Kidney epithelial cell (primary cell): ENCODE measurements at regions not wholly inside any gene's neighbourhood (a gene's known extent, or its start where the extent isn't known, plus 50 kb on each side); places are given as distances from the start of the nearest gene placed in this dataset.

ENCODE experiments used
- DNase-seq: peaks from one replicate; pipeline ENCODE4 v3.0.0-alpha.2; 2010; ENCODE audit warnings: low read depth
- H3K27me3 ChIP-seq: 2 replicates; pipeline ENCODE4 v1.6.0; 2011; ENCODE audit warnings: low read length; ENCODE audit not compliant: control insufficient read depth, insufficient read depth
- H3K36me3 ChIP-seq: 2 replicates; pipeline ENCODE4 v1.5.1; 2011; ENCODE audit warnings: low read length; ENCODE audit not compliant: control insufficient read depth, insufficient read depth
- H3K4me3 ChIP-seq: 2 replicates; pipeline ENCODE4 v1.5.1; 2011; ENCODE audit warnings: low read depth, mild to moderate bottlenecking, control low read depth, low read length
- TF ChIP-seq, protein P1 (sequence below): IDR thresholded peaks from 2 replicates; pipeline ENCODE4 v1.5.1; 2011; ENCODE audit warnings: mild to moderate bottlenecking, moderate library complexity, low read length, control low read depth, inconsistent platforms; ENCODE audit not compliant: insufficient read depth, poor library complexity, severe bottlenecking

DNA sequence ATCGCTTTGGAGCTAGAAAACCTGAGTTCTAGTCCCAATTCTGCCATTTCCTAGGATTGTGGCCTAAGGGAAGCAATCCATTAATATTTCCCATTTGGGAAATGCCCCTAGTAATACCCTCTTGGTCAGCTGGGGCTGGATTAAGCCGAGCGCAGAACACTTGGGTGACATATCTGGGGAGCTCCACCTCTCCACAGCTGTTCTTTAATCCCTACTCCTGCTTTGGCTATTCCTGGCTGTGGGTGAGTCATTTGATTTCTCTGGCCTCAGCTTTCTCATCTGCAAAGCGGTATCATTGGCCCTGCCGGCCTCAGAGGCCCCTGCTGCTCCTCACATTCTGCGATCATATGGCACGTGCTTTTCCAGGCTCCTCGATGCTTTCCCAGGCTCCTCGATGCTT, 108.3 kb downstream of the BUB3 start:
- Histone ChIP-seq H3K36me3 (no peaks in the 10 kb centered on the region), H3K27me3 (no peaks in the 10 kb centered on the region), H3K4me3 (no peak overlapping the region)
- DNase-seq: no peak
- TF ChIP-seq, protein P1, sequence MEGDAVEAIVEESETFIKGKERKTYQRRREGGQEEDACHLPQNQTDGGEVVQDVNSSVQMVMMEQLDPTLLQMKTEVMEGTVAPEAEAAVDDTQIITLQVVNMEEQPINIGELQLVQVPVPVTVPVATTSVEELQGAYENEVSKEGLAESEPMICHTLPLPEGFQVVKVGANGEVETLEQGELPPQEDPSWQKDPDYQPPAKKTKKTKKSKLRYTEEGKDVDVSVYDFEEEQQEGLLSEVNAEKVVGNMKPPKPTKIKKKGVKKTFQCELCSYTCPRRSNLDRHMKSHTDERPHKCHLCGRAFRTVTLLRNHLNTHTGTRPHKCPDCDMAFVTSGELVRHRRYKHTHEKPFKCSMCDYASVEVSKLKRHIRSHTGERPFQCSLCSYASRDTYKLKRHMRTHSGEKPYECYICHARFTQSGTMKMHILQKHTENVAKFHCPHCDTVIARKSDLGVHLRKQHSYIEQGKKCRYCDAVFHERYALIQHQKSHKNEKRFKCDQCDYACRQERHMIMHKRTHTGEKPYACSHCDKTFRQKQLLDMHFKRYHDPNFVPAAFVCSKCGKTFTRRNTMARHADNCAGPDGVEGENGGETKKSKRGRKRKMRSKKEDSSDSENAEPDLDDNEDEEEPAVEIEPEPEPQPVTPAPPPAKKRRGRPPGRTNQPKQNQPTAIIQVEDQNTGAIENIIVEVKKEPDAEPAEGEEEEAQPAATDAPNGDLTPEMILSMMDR: no peak

DNA sequence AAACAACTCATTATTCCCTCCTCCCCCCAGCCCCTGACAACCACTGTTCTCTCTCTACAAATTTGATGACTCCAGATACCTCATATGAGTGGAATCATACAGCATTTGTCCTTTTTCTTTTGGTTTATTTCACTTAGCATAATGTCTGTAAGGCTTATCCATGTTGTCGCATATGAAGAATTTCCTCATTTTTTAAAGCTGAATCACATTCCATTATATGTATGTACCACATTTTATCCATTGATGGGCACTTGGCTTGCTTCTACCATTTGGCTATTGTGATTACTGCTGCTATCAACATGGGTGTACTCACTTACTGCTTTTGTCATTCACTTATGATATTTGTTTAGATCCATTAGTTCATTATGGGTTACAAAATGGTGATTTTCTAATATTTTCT, 112.8 kb downstream of the BUB3 start:
- Histone ChIP-seq H3K27me3 (no peaks in the 10 kb centered on the region), H3K4me3 (no peak overlapping the region), H3K36me3 (no peaks in the 10 kb centered on the region)
- DNase-seq: no peak
- TF ChIP-seq, protein P1: no peak

DNA sequence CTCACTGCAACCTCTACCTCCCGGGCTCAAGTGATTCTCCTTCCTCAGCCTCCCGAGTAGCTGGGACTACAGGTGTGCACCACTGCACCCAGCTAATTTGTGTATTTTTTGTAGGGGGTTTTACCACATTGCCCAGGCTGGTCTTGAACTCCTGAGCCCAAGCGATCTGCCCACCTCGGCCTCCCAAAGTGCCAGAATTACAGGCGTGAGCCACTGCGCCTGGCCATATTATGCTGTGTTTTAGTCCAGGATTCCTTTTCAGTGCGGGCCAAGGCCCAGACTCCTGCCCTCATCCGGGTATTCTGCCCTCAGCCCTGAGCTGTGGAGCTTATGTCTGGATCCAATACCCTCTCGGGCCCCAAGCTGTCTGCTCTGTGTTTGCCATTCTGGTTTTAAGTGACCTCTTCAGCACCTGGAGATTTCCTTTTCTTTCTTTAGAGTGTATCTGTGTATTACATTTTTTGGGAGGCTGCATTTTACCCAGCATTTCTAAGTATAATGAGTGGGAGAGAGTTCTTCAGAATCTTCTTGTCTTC, 114.9 kb downstream of the BUB3 start:
- DNase-seq: no peak
- Histone ChIP-seq H3K36me3 (no peaks in the 10 kb centered on the region), H3K27me3 (peaks cover 7% of the 10 kb centered on the region), H3K4me3 (no peak overlapping the region)
- TF ChIP-seq, protein P1: no peak

DNA sequence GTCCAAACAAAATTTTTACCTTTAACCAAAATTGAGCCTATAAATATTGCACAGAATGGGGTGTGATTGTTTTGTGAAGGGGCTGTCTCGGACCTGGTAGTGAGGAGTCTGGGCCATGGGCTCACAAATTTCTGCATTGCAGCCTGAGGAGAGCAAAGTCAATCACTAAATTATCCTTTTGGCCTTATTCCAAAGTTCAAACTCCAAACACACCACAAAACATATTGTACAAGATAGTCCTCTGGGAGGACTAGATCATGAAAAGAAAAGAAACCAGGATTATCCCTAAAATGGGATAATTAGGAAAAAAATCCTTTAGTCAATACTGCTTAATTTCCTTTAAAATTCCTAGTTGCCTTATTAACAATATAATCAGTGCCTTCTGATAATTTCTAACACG, 115.5 kb downstream of the BUB3 start:
- peaks cover 9% of the 10 kb centered on the region for H3K27me3 ChIP-seq
- H3K4me3 ChIP-seq: no peak overlapping the region
- TF ChIP-seq, protein P1: no peak
- no peaks in the 10 kb centered on the region for H3K36me3 ChIP-seq
- DNase-seq: no peak

DNA sequence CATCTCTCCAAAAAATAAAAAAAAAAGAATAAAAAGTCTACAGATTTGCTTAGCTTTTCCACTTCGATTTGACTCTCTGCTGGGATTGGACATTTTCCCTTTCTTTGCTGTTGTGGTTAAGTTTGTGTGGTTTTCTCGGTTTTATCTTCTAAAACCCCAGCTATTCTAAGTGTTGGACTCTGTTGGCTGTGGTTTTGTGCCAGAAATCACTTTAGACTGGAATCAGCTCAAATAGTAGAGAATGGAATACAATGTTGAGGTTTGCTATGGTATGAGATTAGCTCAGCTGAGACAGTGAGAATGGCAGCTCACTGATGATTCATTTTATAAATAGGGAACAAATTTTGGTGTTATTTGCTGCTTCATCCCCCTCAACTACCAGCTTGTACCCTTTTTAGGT, 116.0 kb downstream of the BUB3 start:
- Histone ChIP-seq H3K27me3 (peaks cover 13% of the 10 kb centered on the region), H3K4me3 (no peak overlapping the region), H3K36me3 (no peaks in the 10 kb centered on the region)
- DNase-seq: peak; percentile 32
- TF ChIP-seq, protein P1: no peak

DNA sequence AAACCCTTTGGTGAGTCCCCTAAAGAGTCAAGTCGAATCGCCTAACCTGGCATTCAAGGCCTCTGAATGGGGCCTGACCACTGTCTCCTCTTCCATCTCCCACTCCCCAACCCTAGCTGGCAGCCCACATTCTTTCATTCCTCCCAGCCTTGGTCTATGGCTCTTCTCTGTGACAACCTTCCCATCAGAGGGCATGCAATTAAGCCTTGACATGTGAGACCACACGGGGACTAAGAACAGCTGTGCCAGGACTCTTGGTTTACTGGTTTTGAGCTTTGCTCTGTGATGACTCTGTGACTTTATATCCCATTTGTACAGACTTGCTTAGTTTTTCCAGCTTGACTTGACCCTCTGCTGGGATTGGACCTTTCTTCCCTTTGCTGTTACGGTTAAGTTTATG, 116.6 kb downstream of the BUB3 start:
- TF ChIP-seq, protein P1: no peak

More for the DNA sequence above, 116.6 kb downstream of the BUB3 start:
- no peak for DNase-seq
- H3K27me3 ChIP-seq: peaks cover 18% of the 10 kb centered on the region
- H3K4me3 ChIP-seq: no peak overlapping the region
- H3K36me3 ChIP-seq: no peaks in the 10 kb centered on the region
